ENCODE measurements at regions not wholly inside any gene's neighbourhood (a gene's known extent, or its start where the extent isn't known, plus 50 kb on each side); places are given as distances from the start of the nearest gene placed in this dataset.

- no peak overlapping the region for H3K4me2 ChIP-seq
- no peak overlapping the region for H3K9ac ChIP-seq
- H3K27ac ChIP-seq = no peak overlapping the region
- H4K20me1 ChIP-seq (ENCODE audit: insufficient read depth) = no peaks in the 10 kb centered on the region
- no peaks in the 10 kb centered on the region for H3K79me2 ChIP-seq (ENCODE audit: insufficient read depth, low read depth)
- H3K4me3 ChIP-seq (IDR thresholded peaks at IDR 0.05; ENCODE audit: insufficient read depth, low read depth, low read length) = no peak overlapping the region
- no peak for TF ChIP-seq CTCF (conservative IDR thresholded peaks at IDR 0.05; ENCODE audit: low read depth, low read length)
- H3K4me1 ChIP-seq (ENCODE audit: low read depth, poor library complexity, severe bottlenecking) = no peaks in the 10 kb centered on the region
- H3K36me3 ChIP-seq (ENCODE audit: insufficient read depth) = no peaks in the 10 kb centered on the region
- no peak overlapping the region for H2AFZ ChIP-seq (ENCODE audit: low read depth)
- H3K27me3 ChIP-seq (ENCODE audit: insufficient read depth, low read depth) = no peaks in the 10 kb centered on the region
These were observed 94.3 kb upstream of the PITX1 start for GRCh38 chr5:135128361-135128760.

- no peaks in the 10 kb centered on the region for H4K20me1 ChIP-seq (ENCODE audit: insufficient read depth)
- no peak overlapping the region for H2AFZ ChIP-seq (ENCODE audit: low read depth)
- no peaks in the 10 kb centered on the region for H3K36me3 ChIP-seq (ENCODE audit: insufficient read depth)
- no peaks in the 10 kb centered on the region for H3K4me1 ChIP-seq (ENCODE audit: low read depth, poor library complexity, severe bottlenecking)
- no peak overlapping the region for H3K4me3 ChIP-seq (IDR thresholded peaks at IDR 0.05; ENCODE audit: insufficient read depth, low read depth, low read length)
- no peak for TF ChIP-seq CTCF (conservative IDR thresholded peaks at IDR 0.05; ENCODE audit: low read depth, low read length)
- H3K4me2 ChIP-seq = no peak overlapping the region
- no peak overlapping the region for H3K27ac ChIP-seq
- H3K79me2 ChIP-seq (ENCODE audit: insufficient read depth, low read depth) = no peaks in the 10 kb centered on the region
- H3K9ac ChIP-seq = no peak overlapping the region
- H3K27me3 ChIP-seq (ENCODE audit: insufficient read depth, low read depth) = no peaks in the 10 kb centered on the region
These were observed 93.6 kb upstream of the PITX1 start for GRCh38 chr5:135127439-135128240.

GRCh38 chr5:135126688-135127438 lies 92.8 kb upstream of the PITX1 start:
- H3K4me2 ChIP-seq = no peak overlapping the region

GRCh38 chr5:135124724-135125123 lies 90.7 kb upstream of the PITX1 start:
- Histone ChIP-seq H3K4me3 (IDR thresholded peaks at IDR 0.05; ENCODE audit: insufficient read depth, low read depth, low read length) (no peak overlapping the region), H2AFZ (ENCODE audit: low read depth) (no peak overlapping the region), H3K27me3 (ENCODE audit: insufficient read depth, low read depth) (no peaks in the 10 kb centered on the region), H4K20me1 (ENCODE audit: insufficient read depth) (no peaks in the 10 kb centered on the region), H3K4me1 (ENCODE audit: low read depth, poor library complexity, severe bottlenecking) (no peaks in the 10 kb centered on the region), H3K36me3 (ENCODE audit: insufficient read depth) (no peaks in the 10 kb centered on the region), H3K9ac (no peak overlapping the region), H3K79me2 (ENCODE audit: insufficient read depth, low read depth) (no peaks in the 10 kb centered on the region), H3K27ac (no peak overlapping the region), H3K4me2 (no peak overlapping the region)
- TF ChIP-seq CTCF (conservative IDR thresholded peaks at IDR 0.05; ENCODE audit: low read depth, low read length) = no peak

More at GRCh38 chr5:135126688-135127438, 92.8 kb upstream of the PITX1 start:
- Histone ChIP-seq H3K79me2 (ENCODE audit: insufficient read depth, low read depth) (no peaks in the 10 kb centered on the region), H2AFZ (ENCODE audit: low read depth) (no peak overlapping the region), H3K36me3 (ENCODE audit: insufficient read depth) (no peaks in the 10 kb centered on the region), H3K9ac (no peak overlapping the region), H3K4me3 (IDR thresholded peaks at IDR 0.05; ENCODE audit: insufficient read depth, low read depth, low read length) (no peak overlapping the region), H3K27ac (no peak overlapping the region), H4K20me1 (ENCODE audit: insufficient read depth) (no peaks in the 10 kb centered on the region), H3K4me1 (ENCODE audit: low read depth, poor library complexity, severe bottlenecking) (no peaks in the 10 kb centered on the region), H3K27me3 (ENCODE audit: insufficient read depth, low read depth) (no peaks in the 10 kb centered on the region)
- TF ChIP-seq CTCF (conservative IDR thresholded peaks at IDR 0.05; ENCODE audit: low read depth, low read length) = no peak
